CD4-positive, alpha-beta T cell (primary cell): ENCODE measurements at regions not wholly inside any gene's neighbourhood (a gene's known extent, or its start where the extent isn't known, plus 50 kb on each side); places are given as distances from the start of the nearest gene placed in this dataset.
"Not testable (repeated sequence)": the region's sequence is repeated elsewhere in the genome, so short reads cannot be mapped to it uniquely, and the experiment has no call there.

ENCODE experiments used
- ATAC-seq: fragments of 200-7000 bp; cut with Tn5 transposase; one replicate; pipeline ENCODE4 v1.10.0; 2022; ENCODE audit warnings: mild to moderate bottlenecking; ENCODE audit not compliant: poor library complexity
- CTCF ChIA-PET: fragments of 350-600 bp; sonication (Branson Sonifier 250); formaldehyde crosslinking; loops from one replicate; lab custom pipeline; 2021; ENCODE audit warnings: antibody characterized with exemption, inconsistent platforms; lab: Charles Lee
- POLR2A ChIA-PET: fragments of 350-600 bp; sonication (Branson Sonifier 250); formaldehyde crosslinking; loops from one replicate; lab custom pipeline; 2021; ENCODE audit warnings: antibody characterized with exemption, inconsistent platforms; lab: Charles Lee
- DNase-seq, 14 experiments: peaks; one replicate each; pipeline ENCODE4 v3.0.0-alpha.2; 2013 to 2020; ENCODE audit warnings: mixed read lengths in 2 of 14
- H3K27ac ChIP-seq, 2 donors: one replicate each; pipeline versions ENCODE4 v1.5.1 to v1.7.0; 2013; ENCODE audit warnings: low read length in 2 of 2, low read depth in 1 of 2, mild to moderate bottlenecking in 1 of 2
- H3K27me3 ChIP-seq, 2 experiments: 1 replicate in 1 of 2; 2 replicates in 1 of 2; pipeline versions ENCODE4 v1.6.1 to v1.7.0; 2013; ENCODE audit warnings: low read length in 2 of 2, control low read depth in 1 of 2, mild to moderate bottlenecking in 1 of 2, moderate library complexity in 1 of 2; ENCODE audit not compliant: insufficient read depth in 2 of 2, control insufficient read depth in 1 of 2
- H3K36me3 ChIP-seq: one replicate; pipeline ENCODE4 v1.6.1; 2013; ENCODE audit warnings: low read length, control low read depth; ENCODE audit not compliant: insufficient read depth
- H3K4me1 ChIP-seq: one replicate; pipeline ENCODE4 v1.6.1; 2013; ENCODE audit warnings: low read length, control low read depth; ENCODE audit not compliant: insufficient read depth
- H3K4me3 ChIP-seq: one replicate; pipeline ENCODE4 v1.5.1; 2013; ENCODE audit warnings: mild to moderate bottlenecking, low read length, moderate library complexity
- H3K9me3 ChIP-seq, 2 experiments: 1 replicate in 1 of 2; 2 replicates in 1 of 2; pipeline versions ENCODE4 v1.6.1 to v1.7.0; 2013; ENCODE audit warnings: low read length in 2 of 2, mild to moderate bottlenecking in 2 of 2, control low read depth in 1 of 2, moderate library complexity in 1 of 2; ENCODE audit not compliant: control insufficient read depth in 1 of 2, insufficient read depth in 1 of 2
- H3K27ac Mint-ChIP-seq: one replicate; pipeline ENCODE4 v1.8.0; 2020; ENCODE audit warnings: mixed read lengths
- H3K27me3 Mint-ChIP-seq: one replicate; pipeline ENCODE4 v1.8.0; 2021; ENCODE audit warnings: mixed read lengths
- H3K36me3 Mint-ChIP-seq: one replicate; pipeline ENCODE4 v1.8.0; 2021; ENCODE audit warnings: low read depth, mixed read lengths
- H3K4me1 Mint-ChIP-seq: one replicate; pipeline ENCODE4 v1.8.0; 2021; ENCODE audit warnings: low read depth, mixed read lengths
- H3K4me3 Mint-ChIP-seq: one replicate; pipeline ENCODE4 v1.8.0; 2020; ENCODE audit warnings: mild to moderate bottlenecking, mixed read lengths
- H3K9me3 Mint-ChIP-seq: one replicate; pipeline ENCODE4 v1.8.0; 2020; ENCODE audit warnings: mixed read lengths
- intact Hi-C, 2 experiments: fragments of 100-400 bp; cut with DNase I in 1 of 2; cut with micrococcal nuclease in 1 of 2; formaldehyde crosslinking; loops; one replicate each; pipeline versions ENCODE4 v1.15.1 to v1.9.0; 2023 to 2025; cut with DNase I, micrococcal nuclease

GRCh38 chr2:110350718-110351117 is 121.9 kb downstream of the LIMS4 start:
- H3K36me3 Mint-ChIP-seq, intact Hi-C loops, H3K36me3 ChIP-seq, H3K27ac ChIP-seq, POLR2A ChIA-PET, H3K4me1 Mint-ChIP-seq, CTCF ChIA-PET, H3K27me3 ChIP-seq, H3K9me3 ChIP-seq, DNase-seq, H3K9me3 Mint-ChIP-seq, H3K27me3 Mint-ChIP-seq, ATAC-seq, H3K4me3 ChIP-seq, H3K4me3 Mint-ChIP-seq, H3K27ac Mint-ChIP-seq, H3K4me1 ChIP-seq: not testable (repeated sequence)

GRCh38 chr2:110348902-110349301 is 123.7 kb downstream of the LIMS4 start:
- H3K4me3 Mint-ChIP-seq, H3K27ac Mint-ChIP-seq, H3K4me1 ChIP-seq, DNase-seq, H3K4me3 ChIP-seq, CTCF ChIA-PET, intact Hi-C loops, H3K27ac ChIP-seq, ATAC-seq, H3K9me3 ChIP-seq, H3K9me3 Mint-ChIP-seq, H3K36me3 ChIP-seq, H3K27me3 Mint-ChIP-seq, H3K36me3 Mint-ChIP-seq, H3K27me3 ChIP-seq, H3K4me1 Mint-ChIP-seq, POLR2A ChIA-PET: not testable (repeated sequence)

GRCh38 chr2:110344405-110345035 is 128.1 kb downstream of the LIMS4 start:
- CTCF ChIA-PET, H3K4me1 Mint-ChIP-seq, H3K27ac Mint-ChIP-seq, DNase-seq, H3K36me3 Mint-ChIP-seq, H3K27ac ChIP-seq, H3K4me3 ChIP-seq, H3K9me3 ChIP-seq, intact Hi-C loops, POLR2A ChIA-PET, ATAC-seq, H3K27me3 Mint-ChIP-seq, H3K27me3 ChIP-seq, H3K9me3 Mint-ChIP-seq, H3K4me3 Mint-ChIP-seq, H3K36me3 ChIP-seq, H3K4me1 ChIP-seq: not testable (repeated sequence)

GRCh38 chr2:110342077-110342476 is 129.7 kb upstream of the MTLN start:
- CTCF ChIA-PET, ATAC-seq, H3K27ac ChIP-seq, H3K36me3 ChIP-seq, H3K9me3 ChIP-seq, H3K4me3 Mint-ChIP-seq, intact Hi-C loops, H3K4me3 ChIP-seq, DNase-seq, H3K4me1 Mint-ChIP-seq, H3K27ac Mint-ChIP-seq, POLR2A ChIA-PET, H3K27me3 ChIP-seq, H3K4me1 ChIP-seq, H3K27me3 Mint-ChIP-seq, H3K9me3 Mint-ChIP-seq, H3K36me3 Mint-ChIP-seq: not testable (repeated sequence)

- H3K4me1 ChIP-seq, H3K9me3 ChIP-seq, DNase-seq, H3K36me3 ChIP-seq, CTCF ChIA-PET, H3K27ac ChIP-seq, H3K4me3 ChIP-seq, H3K27ac Mint-ChIP-seq, H3K4me3 Mint-ChIP-seq, H3K27me3 ChIP-seq, H3K4me1 Mint-ChIP-seq, H3K27me3 Mint-ChIP-seq, intact Hi-C loops, POLR2A ChIA-PET, H3K36me3 Mint-ChIP-seq, ATAC-seq, H3K9me3 Mint-ChIP-seq: not testable (repeated sequence)
Measured at GRCh38 chr2:110339126-110339525, 126.8 kb upstream of the MTLN start.

- H3K27me3 ChIP-seq, H3K27ac Mint-ChIP-seq, H3K4me3 ChIP-seq, CTCF ChIA-PET, H3K9me3 Mint-ChIP-seq, H3K27ac ChIP-seq, H3K4me1 Mint-ChIP-seq, H3K4me3 Mint-ChIP-seq, H3K27me3 Mint-ChIP-seq, H3K9me3 ChIP-seq, H3K36me3 Mint-ChIP-seq, H3K36me3 ChIP-seq, POLR2A ChIA-PET, H3K4me1 ChIP-seq, intact Hi-C loops, ATAC-seq, DNase-seq: not testable (repeated sequence)
Measured at GRCh38 chr2:110338277-110339003, 126.1 kb upstream of the MTLN start.

GRCh38 chr2:110336071-110336470 is 123.7 kb upstream of the MTLN start:
- H3K36me3 ChIP-seq, H3K9me3 Mint-ChIP-seq, POLR2A ChIA-PET, DNase-seq, ATAC-seq, H3K4me1 ChIP-seq, H3K4me3 Mint-ChIP-seq, H3K27ac ChIP-seq, H3K27ac Mint-ChIP-seq, H3K4me1 Mint-ChIP-seq, CTCF ChIA-PET, H3K27me3 Mint-ChIP-seq, intact Hi-C loops, H3K4me3 ChIP-seq, H3K36me3 Mint-ChIP-seq, H3K27me3 ChIP-seq, H3K9me3 ChIP-seq: not testable (repeated sequence)
